ENCODE measurements at regions not wholly inside any gene's neighbourhood (a gene's known extent, or its start where the extent isn't known, plus 50 kb on each side); places are given as distances from the start of the nearest gene placed in this dataset.
A peak's percentile ranks its signal among the peaks of the same experiment; 100 is the strongest.
"Not testable (repeated sequence)": the region's sequence is repeated elsewhere in the genome, so short reads cannot be mapped to it uniquely, and the experiment has no call there.

- H3K36me3 ChIP-seq; H3K9me3 ChIP-seq; H3K4me3 ChIP-seq; H3K4me1 ChIP-seq; H3K27me3 ChIP-seq; DNase-seq (ENCODE audit: extremely low spot score in 2 of 2); H3K27ac ChIP-seq; intact Hi-C loops (cut with DNase I): not testable (repeated sequence)
Measured at GRCh38 chr9:64499541-64499940, 785.5 kb downstream of the FOXD4L5 start.

- H3K9me3 ChIP-seq; H3K4me1 ChIP-seq; H3K4me3 ChIP-seq; H3K36me3 ChIP-seq; H3K27me3 ChIP-seq; intact Hi-C loops (cut with DNase I); H3K27ac ChIP-seq: not testable (repeated sequence)
- DNase-seq (ENCODE audit: extremely low spot score in 2 of 2), result peak in 1 of 2 donors; percentile 18
Measured at GRCh38 chr9:64498409-64498808, 786.6 kb downstream of the FOXD4L5 start.

- H3K27ac ChIP-seq; H3K36me3 ChIP-seq; intact Hi-C loops (cut with DNase I); H3K27me3 ChIP-seq; H3K9me3 ChIP-seq; H3K4me1 ChIP-seq; DNase-seq (ENCODE audit: extremely low spot score in 2 of 2); H3K4me3 ChIP-seq: not testable (repeated sequence)
Measured at GRCh38 chr9:64488544-64488943, 796.5 kb downstream of the FOXD4L5 start.

GRCh38 chr9:64486067-64486466 lies 798.9 kb downstream of the FOXD4L5 start:
- H3K36me3 ChIP-seq; intact Hi-C loops (cut with DNase I); H3K27me3 ChIP-seq; H3K4me3 ChIP-seq; H3K9me3 ChIP-seq; H3K27ac ChIP-seq; H3K4me1 ChIP-seq; DNase-seq (ENCODE audit: extremely low spot score in 2 of 2): not testable (repeated sequence)

- H3K36me3 ChIP-seq; H3K27ac ChIP-seq; H3K27me3 ChIP-seq; intact Hi-C loops (cut with DNase I); H3K9me3 ChIP-seq; H3K4me1 ChIP-seq; H3K4me3 ChIP-seq; DNase-seq (ENCODE audit: extremely low spot score in 2 of 2): not testable (repeated sequence)
Measured at GRCh38 chr9:64479095-64479494, 805.9 kb downstream of the FOXD4L5 start.

GRCh38 chr9:64468943-64469342 lies 816.1 kb downstream of the FOXD4L5 start:
- intact Hi-C loops (cut with DNase I); H3K36me3 ChIP-seq; H3K9me3 ChIP-seq; H3K4me1 ChIP-seq; H3K4me3 ChIP-seq; DNase-seq (ENCODE audit: extremely low spot score in 2 of 2); H3K27me3 ChIP-seq; H3K27ac ChIP-seq: not testable (repeated sequence)

- H3K27me3 ChIP-seq; DNase-seq (ENCODE audit: extremely low spot score in 2 of 2); H3K4me3 ChIP-seq; H3K4me1 ChIP-seq; intact Hi-C loops (cut with DNase I); H3K9me3 ChIP-seq; H3K27ac ChIP-seq; H3K36me3 ChIP-seq: not testable (repeated sequence)
Measured at GRCh38 chr9:64466052-64466599, 818.9 kb downstream of the FOXD4L5 start.

- H3K27me3 ChIP-seq; H3K9me3 ChIP-seq; H3K27ac ChIP-seq; H3K4me1 ChIP-seq; intact Hi-C loops (cut with DNase I); DNase-seq (ENCODE audit: extremely low spot score in 2 of 2); H3K4me3 ChIP-seq; H3K36me3 ChIP-seq: not testable (repeated sequence)
Measured at GRCh38 chr9:64461885-64462284, 823.1 kb downstream of the FOXD4L5 start.

- H3K9me3 ChIP-seq; intact Hi-C loops (cut with DNase I); DNase-seq (ENCODE audit: extremely low spot score in 2 of 2); H3K36me3 ChIP-seq; H3K4me3 ChIP-seq; H3K27me3 ChIP-seq; H3K4me1 ChIP-seq; H3K27ac ChIP-seq: not testable (repeated sequence)
Measured at GRCh38 chr9:64458642-64459041, 826.4 kb downstream of the FOXD4L5 start.

GRCh38 chr9:64455107-64455648 lies 829.8 kb downstream of the FOXD4L5 start:
- H3K27ac ChIP-seq; intact Hi-C loops (cut with DNase I); H3K9me3 ChIP-seq; H3K27me3 ChIP-seq; H3K4me3 ChIP-seq; H3K36me3 ChIP-seq; H3K4me1 ChIP-seq: not testable (repeated sequence)
- peak in 1 of 2 donors; percentile 10 for DNase-seq (ENCODE audit: extremely low spot score in 2 of 2)

- H3K27ac ChIP-seq, result not testable (repeated sequence)
Measured at GRCh38 chr9:64452134-64452533, 832.9 kb downstream of the FOXD4L5 start.

GRCh38 chr9:64450654-64451053 lies 834.4 kb downstream of the FOXD4L5 start:
- H3K27ac ChIP-seq, H3K4me3 ChIP-seq: not testable (repeated sequence)

More at GRCh38 chr9:64452134-64452533, 832.9 kb downstream of the FOXD4L5 start:
- H3K9me3 ChIP-seq; intact Hi-C loops (cut with DNase I); H3K36me3 ChIP-seq; H3K27me3 ChIP-seq; H3K4me3 ChIP-seq; H3K4me1 ChIP-seq: not testable (repeated sequence)
- peak in 1 of 2 donors; percentile 77 for DNase-seq (ENCODE audit: extremely low spot score in 2 of 2)

GRCh38 chr9:64449025-64449424 lies 836.0 kb downstream of the FOXD4L5 start:
- H3K27ac ChIP-seq; H3K4me3 ChIP-seq; DNase-seq (ENCODE audit: extremely low spot score in 2 of 2); H3K36me3 ChIP-seq; intact Hi-C loops (cut with DNase I); H3K4me1 ChIP-seq; H3K27me3 ChIP-seq; H3K9me3 ChIP-seq: not testable (repeated sequence)

More at GRCh38 chr9:64450654-64451053, 834.4 kb downstream of the FOXD4L5 start:
- H3K4me1 ChIP-seq; DNase-seq (ENCODE audit: extremely low spot score in 2 of 2); intact Hi-C loops (cut with DNase I); H3K27me3 ChIP-seq; H3K9me3 ChIP-seq; H3K36me3 ChIP-seq: not testable (repeated sequence)

GRCh38 chr9:64444909-64445525 lies 840.0 kb downstream of the FOXD4L5 start:
- H3K4me1 ChIP-seq; H3K27ac ChIP-seq; H3K9me3 ChIP-seq; H3K27me3 ChIP-seq; H3K36me3 ChIP-seq; DNase-seq (ENCODE audit: extremely low spot score in 2 of 2); intact Hi-C loops (cut with DNase I); H3K4me3 ChIP-seq: not testable (repeated sequence)

All from vagina (tissue), 2 donors.